ENCODE measurements at regions not wholly inside any gene's neighbourhood (a gene's known extent, or its start where the extent isn't known, plus 50 kb on each side); places are given as distances from the start of the nearest gene placed in this dataset.

DNA sequence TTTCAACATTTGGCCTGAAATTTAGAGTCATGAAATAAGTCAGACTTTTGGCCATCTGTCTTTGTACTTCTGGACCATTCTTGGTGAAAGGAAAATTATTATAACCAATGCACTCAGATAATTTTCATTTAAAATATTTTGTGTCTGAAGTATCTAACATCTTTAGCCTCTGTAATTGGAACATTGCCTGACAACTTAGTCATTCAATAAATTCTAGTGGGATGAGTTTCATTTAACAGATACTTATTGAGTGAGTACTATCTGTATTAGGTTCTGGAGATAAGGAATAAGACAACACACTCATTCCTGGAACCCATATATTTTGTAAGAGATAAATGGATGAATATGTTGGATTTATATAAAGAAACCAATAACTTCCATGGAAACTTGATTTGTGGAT is 536.0 kb downstream of the BCKDHB start:
- intact Hi-C loops (cut with micrococcal nuclease), result no loop called here

- intact Hi-C loops (cut with micrococcal nuclease), result no loop called here
Observed at GRCh38 chr6:80641591-80641990, 535.1 kb downstream of the BCKDHB start.

DNA sequence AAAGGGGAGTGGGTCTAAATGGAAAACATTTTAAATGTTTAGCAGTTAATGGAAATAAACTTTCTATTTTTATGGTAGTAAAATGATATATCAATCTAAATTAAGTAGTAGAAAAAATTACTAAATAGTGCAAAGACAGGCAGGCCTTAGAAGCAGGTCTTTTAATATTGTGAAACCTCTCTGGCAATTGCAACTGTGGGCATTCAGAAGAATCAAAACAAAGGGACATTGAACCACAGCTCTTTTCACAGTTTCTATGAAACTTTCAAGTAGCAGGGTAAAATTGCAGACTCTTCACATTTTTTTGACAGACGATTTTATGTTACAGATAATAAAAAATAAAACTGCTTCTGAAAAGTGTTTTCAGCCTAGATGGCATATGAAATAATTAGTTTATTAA is 533.7 kb downstream of the BCKDHB start:
- intact Hi-C loops (cut with micrococcal nuclease), result no loop called here

DNA sequence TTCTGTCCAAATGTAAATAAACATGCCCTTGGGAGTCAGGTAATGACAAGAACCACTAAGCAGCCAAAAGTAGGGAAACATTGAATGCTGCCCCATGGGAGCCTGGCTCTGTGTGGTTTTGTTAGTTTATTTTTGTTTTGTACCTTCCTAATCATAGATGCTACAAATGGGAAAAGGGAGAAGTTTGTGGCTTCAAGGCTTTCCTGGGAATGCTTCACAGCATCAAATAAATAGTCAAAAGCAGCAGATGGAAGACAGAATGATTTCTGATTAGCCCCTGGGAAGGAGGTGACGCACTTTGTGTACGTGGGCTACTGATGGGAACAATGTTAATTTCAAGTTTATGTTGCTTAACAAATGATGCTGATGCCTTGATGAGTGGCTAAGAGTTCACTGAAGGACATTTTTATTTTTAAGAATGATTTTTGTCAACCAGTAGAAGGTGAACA is 532.7 kb downstream of the BCKDHB start:
- intact Hi-C loops (cut with micrococcal nuclease), result no loop called here

DNA sequence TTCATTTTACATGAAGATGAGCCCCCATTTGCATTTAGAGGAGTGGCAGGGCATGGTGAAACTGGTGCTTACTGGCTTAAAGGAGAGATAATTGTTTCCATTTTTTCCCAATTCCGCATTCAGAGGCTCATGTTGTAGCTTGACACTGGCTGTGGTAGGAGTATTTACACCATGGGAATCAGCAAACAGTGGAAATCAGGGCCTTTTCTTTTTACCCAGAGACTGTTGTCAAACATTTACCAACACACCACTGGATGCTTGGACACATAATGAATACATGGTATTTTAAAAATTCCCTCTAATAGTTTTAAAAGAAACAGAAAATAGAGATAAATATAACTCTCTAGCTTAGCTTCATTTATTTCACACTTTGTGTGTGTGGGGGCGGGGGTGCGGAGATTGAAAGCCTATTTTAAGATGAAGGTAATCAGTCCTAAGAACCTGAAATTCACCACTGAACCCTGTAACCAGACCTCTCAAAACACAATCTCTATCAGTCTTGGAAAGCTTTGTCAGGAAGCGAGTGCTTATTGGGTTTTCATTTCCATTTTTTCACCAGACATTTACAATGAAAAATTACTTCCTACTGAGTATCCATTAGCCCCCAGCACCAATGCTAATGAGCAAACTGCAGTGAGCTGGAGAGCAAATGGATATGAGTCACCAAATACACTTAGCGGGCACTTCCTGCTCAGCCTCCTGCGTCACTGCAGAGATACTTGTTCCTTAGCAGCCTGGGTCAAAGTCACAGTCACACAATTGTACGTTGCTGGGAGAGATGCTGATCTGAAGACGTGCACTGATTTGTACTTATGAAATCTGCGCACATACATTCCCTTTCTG is 532.0 kb downstream of the BCKDHB start:
- intact Hi-C loops (cut with micrococcal nuclease), result no loop called here

DNA sequence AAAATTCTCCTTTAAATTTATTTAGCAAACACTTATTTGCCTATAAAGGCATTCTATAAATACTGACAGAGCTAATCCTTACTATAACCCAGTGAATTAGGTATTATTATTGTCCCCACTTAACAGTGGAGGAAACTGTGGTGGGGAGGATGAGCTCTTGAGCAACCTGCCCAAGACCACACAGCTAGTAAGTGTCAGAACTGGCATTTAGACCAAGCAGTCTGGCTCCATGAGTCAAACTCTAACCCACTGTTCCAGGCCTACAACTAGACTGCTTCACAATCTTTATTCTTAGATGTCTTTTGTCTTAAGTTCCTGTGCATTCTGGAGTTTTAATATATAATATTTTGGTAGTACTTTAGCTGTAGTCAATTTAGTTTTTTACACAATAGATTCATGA is 530.8 kb downstream of the BCKDHB start:
- intact Hi-C loops (cut with micrococcal nuclease), result no loop called here

DNA sequence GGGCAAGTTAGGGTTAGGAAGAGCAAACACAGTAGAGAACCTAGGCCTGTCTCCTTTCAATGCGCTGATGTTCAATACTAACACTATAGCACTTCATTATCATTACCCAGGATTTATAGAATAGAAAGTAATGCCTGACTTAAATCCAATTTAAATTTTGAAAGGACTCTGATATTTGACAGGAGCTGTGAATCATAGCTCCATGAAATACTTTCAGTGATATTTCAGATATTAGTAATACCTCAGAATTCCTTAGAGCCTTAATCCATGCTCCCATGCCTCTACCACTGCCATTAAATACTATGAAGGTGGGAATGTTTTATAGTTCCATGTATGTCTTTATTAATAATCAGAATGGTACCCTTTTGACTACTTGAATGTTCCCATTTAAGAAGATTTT is 530.2 kb downstream of the BCKDHB start:
- intact Hi-C loops (cut with micrococcal nuclease), result no loop called here

- intact Hi-C loops (cut with micrococcal nuclease), result no loop called here
Observed at GRCh38 chr6:80633412-80633811, 526.9 kb downstream of the BCKDHB start.

GRCh38 chr6:80625405-80625804 is 518.9 kb downstream of the BCKDHB start:
- intact Hi-C loops (cut with micrococcal nuclease), result no loop called here

- intact Hi-C loops (cut with micrococcal nuclease), result no loop called here
Observed at GRCh38 chr6:80623066-80623815, 516.8 kb downstream of the BCKDHB start.

DNA sequence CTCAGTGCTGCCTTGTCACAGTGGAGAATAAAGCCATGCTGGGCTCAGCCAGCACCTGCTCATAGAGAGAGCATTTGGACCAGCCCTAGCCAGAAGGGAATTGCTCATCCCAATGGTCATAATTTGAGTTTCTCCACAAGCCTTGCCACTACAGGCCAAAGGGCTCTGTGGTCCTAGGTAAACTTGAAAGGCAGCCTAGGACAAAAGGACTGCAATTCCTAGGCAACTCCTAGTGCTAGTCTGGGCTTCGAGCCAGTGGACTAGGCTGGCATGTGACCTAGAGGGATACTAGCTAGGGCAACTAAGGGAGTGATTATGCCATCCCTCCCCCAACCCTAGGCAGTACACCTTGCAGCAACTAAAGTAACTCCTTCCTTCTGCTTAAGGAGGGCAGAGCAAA is 516.2 kb downstream of the BCKDHB start:
- intact Hi-C loops (cut with micrococcal nuclease), result no loop called here

GRCh38 chr6:80618953-80619352 is 512.5 kb downstream of the BCKDHB start:
- intact Hi-C loops (cut with micrococcal nuclease), result no loop called here

DNA sequence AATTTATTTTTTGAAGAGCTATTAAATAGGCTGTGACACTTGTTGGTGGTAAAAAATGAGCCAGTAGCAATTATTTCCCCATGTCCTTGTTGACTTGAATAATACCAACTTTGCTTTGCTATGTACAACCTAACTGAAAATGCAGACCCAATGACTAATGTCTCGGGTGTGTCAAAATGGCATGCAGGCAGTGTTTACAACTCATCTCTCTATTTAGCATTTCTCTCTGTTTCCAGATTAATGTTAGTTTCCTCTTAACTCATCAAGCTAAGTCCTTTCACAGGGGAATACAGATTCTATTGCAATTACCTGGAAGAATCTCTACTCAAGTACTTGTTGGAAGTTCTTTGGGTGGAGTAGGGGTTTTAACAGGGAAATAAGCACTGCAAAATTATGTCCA is 504.4 kb downstream of the BCKDHB start:
- intact Hi-C loops (cut with micrococcal nuclease), result no loop called here

- intact Hi-C loops (cut with micrococcal nuclease), result loop anchor here (10.0 kb wide), 1 partner anchor 1396 kb away; no protein-coding TSS in a partner anchor
Observed at GRCh38 chr6:80608881-80609280, 502.4 kb downstream of the BCKDHB start.

- intact Hi-C loops (cut with micrococcal nuclease), result loop anchor here (10.0 kb wide), 1 partner anchor 1397 kb away; no protein-coding TSS in a partner anchor
Observed at GRCh38 chr6:80607811-80608391, 501.4 kb downstream of the BCKDHB start.

GRCh38 chr6:80605165-80605989 is 498.9 kb downstream of the BCKDHB start:
- intact Hi-C loops (cut with micrococcal nuclease), result loop anchor here (1.0 to 10.0 kb wide), 2 partner anchors 1148 to 1399 kb away; no protein-coding TSS in a partner anchor

DNA sequence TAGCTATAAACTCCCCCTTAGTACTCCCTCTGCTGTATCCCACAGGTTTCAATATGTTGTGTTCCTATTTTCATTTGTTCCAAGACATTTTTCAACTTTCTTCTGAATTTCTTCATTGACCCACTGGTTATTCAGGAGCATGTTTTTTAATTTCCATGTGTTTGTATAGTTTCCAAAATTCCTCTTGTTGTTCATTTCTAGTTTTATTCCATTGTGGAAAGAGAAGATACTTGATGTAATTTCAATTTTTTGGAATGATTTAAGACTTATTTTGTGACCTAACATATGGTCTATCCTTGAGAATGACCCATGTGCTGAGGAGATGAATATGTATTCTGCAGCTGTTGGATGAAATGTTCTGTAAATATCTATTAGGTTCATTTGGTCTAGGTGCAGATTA is 497.2 kb downstream of the BCKDHB start:
- intact Hi-C loops (cut with micrococcal nuclease), result loop anchor here (10.0 kb wide), 1 partner anchor 1401 kb away; no protein-coding TSS in a partner anchor

GRCh38 chr6:80594461-80594860 is 488.0 kb downstream of the BCKDHB start:
- intact Hi-C loops (cut with micrococcal nuclease), result no loop called here

- intact Hi-C loops (cut with micrococcal nuclease), result no loop called here
Observed at GRCh38 chr6:80592436-80592835, 486.0 kb downstream of the BCKDHB start.

DNA sequence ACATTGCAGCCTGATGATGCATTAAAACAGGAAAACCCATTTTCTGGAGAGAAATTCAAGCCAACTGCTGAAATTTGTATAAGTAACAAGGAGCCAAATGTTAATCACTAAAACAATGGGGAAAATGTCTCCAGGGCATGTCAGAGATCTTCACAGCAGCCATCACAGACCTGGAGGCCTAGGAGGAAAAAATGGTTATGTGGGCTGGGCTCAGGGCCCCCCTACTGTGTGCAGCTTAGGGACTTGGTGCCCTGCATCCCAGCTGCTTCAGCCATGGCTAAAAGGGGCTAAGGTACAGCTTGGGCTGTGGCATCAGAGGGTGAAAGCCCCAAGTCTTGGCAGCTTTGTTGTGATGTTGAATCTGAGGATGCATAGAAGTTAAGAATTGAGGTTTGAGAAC is 479.8 kb downstream of the BCKDHB start:
- intact Hi-C loops (cut with micrococcal nuclease), result no loop called here

- intact Hi-C loops (cut with micrococcal nuclease), result no loop called here
Observed at GRCh38 chr6:80579391-80580023, 473.0 kb downstream of the BCKDHB start.
